ENCODE measurements at regions not wholly inside any gene's neighbourhood (a gene's known extent, or its start where the extent isn't known, plus 50 kb on each side); places are given as distances from the start of the nearest gene placed in this dataset.

- 54 to 61% (median 57%) methylated on average over 2 of the region's 2 CpGs for whole genome bisulfite sequencing, 4 donors
- H3K4me3 ChIP-seq = no peak overlapping the region
- no peaks in the 10 kb centered on the region for H3K4me1 ChIP-seq
- no peak overlapping the region for H3K27ac ChIP-seq
- no peak for ATAC-seq
- intact Hi-C loops (cut with DNase I) = no loop called here
- H3K36me3 ChIP-seq = no peaks in the 10 kb centered on the region
- no peaks in the 10 kb centered on the region for H3K9me3 ChIP-seq
- TF ChIP-seq POLR2A (IDR thresholded peaks at IDR 0.05) = no peak
- no peak for TF ChIP-seq CTCF (IDR thresholded peaks at IDR 0.05)
- DNase-seq = no peak
- H3K27me3 ChIP-seq = no peaks in the 10 kb centered on the region
Measured at GRCh38 chr2:22821458-22821857, 563.5 kb upstream of the KLHL29 start.

- no peak overlapping the region for H3K4me3 ChIP-seq
- H3K27ac ChIP-seq = no peak overlapping the region
- no peak for TF ChIP-seq POLR2A (IDR thresholded peaks at IDR 0.05)
- TF ChIP-seq CTCF (IDR thresholded peaks at IDR 0.05) = no peak
- DNase-seq = no peak
- no peaks in the 10 kb centered on the region for H3K9me3 ChIP-seq
- WGBS, 4 donors = 53 to 70% (median 64%) methylated on average over 1 of the region's 1 CpG
- ATAC-seq = no peak
- no peaks in the 10 kb centered on the region for H3K4me1 ChIP-seq
- H3K36me3 ChIP-seq = no peaks in the 10 kb centered on the region
- intact Hi-C loops (cut with DNase I) = no loop called here
- no peaks in the 10 kb centered on the region for H3K27me3 ChIP-seq
Measured at GRCh38 chr2:22822835-22823234, 562.1 kb upstream of the KLHL29 start.

- ATAC-seq (no peak), DNase-seq (no peak)
- intact Hi-C loops (cut with DNase I) = no loop called here
- no peak overlapping the region for H3K4me3 ChIP-seq
- 83 to 88% (median 84%) methylated on average over 4 of the region's 4 CpGs for WGBS, 4 donors
- TF ChIP-seq CTCF (IDR thresholded peaks at IDR 0.05) = no peak
- TF ChIP-seq POLR2A (IDR thresholded peaks at IDR 0.05) = no peak
- no peaks in the 10 kb centered on the region for H3K9me3 ChIP-seq
- no peaks in the 10 kb centered on the region for H3K36me3 ChIP-seq
- no peaks in the 10 kb centered on the region for H3K4me1 ChIP-seq
- no peaks in the 10 kb centered on the region for H3K27me3 ChIP-seq
- H3K27ac ChIP-seq = no peak overlapping the region
Measured at GRCh38 chr2:22824618-22825017, 560.4 kb upstream of the KLHL29 start.

GRCh38 chr2:22826703-22827102 lies 558.3 kb upstream of the KLHL29 start:
- 86 to 98% (median 91%) methylated on average over 1 of the region's 1 CpG for WGBS, 4 donors
- no peaks in the 10 kb centered on the region for H3K27me3 ChIP-seq
- H3K4me3 ChIP-seq = no peak overlapping the region
- no peak overlapping the region for H3K27ac ChIP-seq
- H3K4me1 ChIP-seq = no peaks in the 10 kb centered on the region
- intact Hi-C loops (cut with DNase I) = no loop called here
- H3K36me3 ChIP-seq = no peaks in the 10 kb centered on the region
- no peak for TF ChIP-seq CTCF (IDR thresholded peaks at IDR 0.05)
- TF ChIP-seq POLR2A (IDR thresholded peaks at IDR 0.05) = no peak
- ATAC-seq (no peak), DNase-seq (no peak)
- no peaks in the 10 kb centered on the region for H3K9me3 ChIP-seq

Measured in heart left ventricle (tissue), 16 donors.